Right cardiac atrium (tissue), 5 donors: ENCODE measurements at regions not wholly inside any gene's neighbourhood (a gene's known extent, or its start where the extent isn't known, plus 50 kb on each side); places are given as distances from the start of the nearest gene placed in this dataset.
A peak's percentile ranks its signal among the peaks of the same experiment; 100 is the strongest.

Source experiments
- ATAC-seq, 2 donors: fragments of 200-7000 bp; cut with Tn5 transposase; one replicate each; pipeline versions ENCODE4 v1.8.0 to v1.9.1; 2020; ENCODE audit warnings: moderate library complexity in 2 of 2, mild to moderate bottlenecking in 1 of 2
- DNase-seq, 3 donors: peaks; one replicate each; pipeline ENCODE4 v3.0.0-alpha.2; 2020
- H3K27ac ChIP-seq: one replicate; pipeline ENCODE4 v1.5.1; 2013; ENCODE audit warnings: mild to moderate bottlenecking, low read length, control low read depth, moderate library complexity
- H3K27me3 ChIP-seq: one replicate; pipeline ENCODE4 v1.6.1; 2013; ENCODE audit not compliant: control insufficient read depth, insufficient read depth
- H3K4me1 ChIP-seq: one replicate; pipeline ENCODE4 v1.6.1; 2013; ENCODE audit warnings: low read length; ENCODE audit not compliant: control insufficient read depth, insufficient read depth
- H3K4me3 ChIP-seq: one replicate; pipeline ENCODE4 v1.5.1; 2013; ENCODE audit warnings: low read length, control low read depth
- H3K9me3 ChIP-seq: one replicate; pipeline ENCODE4 v1.6.1; 2013; ENCODE audit warnings: low read length; ENCODE audit not compliant: control insufficient read depth
- WGBS: extraction: QIAGEN DNeasy Blood & Tissue Kit; methylation state at CpG from one replicate; pipeline ENCODE4 v1.1.7; 2013; 5-methylcytosine and 5-hydroxymethylcytosine counted together
- intact Hi-C, 4 donors: fragments of 100-400 bp; cut with DNase I; formaldehyde crosslinking; loops; one replicate each; pipeline versions ENCODE4 v1.11.0 to v1.14.0; 2022 to 2023
- donor health status: healthy with polysubstance abuse.
- donor health status: DM: no; HTN: yes; CAD: no.
- donor health status: DM: no; HTN: no; CAD: no.
- donor health status: DM: no; HTN: yes; CAD: no; lungs with severe emphysema.
- donor health status: DM: yes; HTN: yes; CAD: no.

DNA sequence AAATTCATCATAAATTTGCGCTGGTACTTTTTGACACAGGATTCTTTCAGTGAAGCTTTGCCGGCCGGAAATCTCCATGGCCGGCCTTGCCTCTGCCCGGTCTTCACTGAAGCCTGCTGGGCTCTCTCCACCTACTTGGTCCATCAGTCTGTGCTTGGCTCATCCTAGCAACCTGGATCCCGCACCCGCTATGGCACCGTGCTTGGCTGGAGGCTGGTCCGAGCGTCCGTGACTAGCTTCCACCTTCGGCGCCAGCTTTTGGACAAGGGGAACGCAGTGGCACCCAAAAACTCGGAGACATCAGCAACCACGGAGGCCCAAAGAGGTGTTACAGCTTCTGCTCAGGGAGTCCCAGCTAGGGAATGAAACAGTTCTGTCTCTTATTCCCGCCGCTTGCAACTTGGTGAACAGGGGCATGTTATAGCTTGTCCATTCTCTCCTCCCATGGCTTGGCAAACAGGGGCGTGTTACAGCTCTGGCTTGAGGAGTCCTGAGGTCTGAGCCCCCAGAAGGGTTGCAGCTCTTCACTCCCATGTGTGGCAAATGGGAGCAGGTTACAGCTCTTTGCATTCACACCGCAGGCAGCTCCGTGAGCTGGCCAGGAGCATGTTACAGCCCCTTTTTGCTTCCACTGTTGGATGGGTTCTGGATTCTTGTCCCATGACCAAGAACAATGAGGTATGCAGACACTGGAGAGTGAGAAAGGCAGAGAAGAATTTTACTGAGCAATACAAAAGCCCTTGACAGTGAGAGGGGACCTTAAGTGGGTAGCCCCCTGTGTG is 204.2 kb downstream of the DIPK2A start:
- WGBS: 95% methylated on average over 21 of the region's 21 CpGs
- DNase-seq (peak in 1 of 3 donors; percentile 23), ATAC-seq (no peak)
- intact Hi-C loops: no loop called here
- H3K27ac ChIP-seq: no peak overlapping the region
- no peaks in the 10 kb centered on the region for H3K4me1 ChIP-seq
- H3K4me3 ChIP-seq: no peak overlapping the region
- H3K27me3 ChIP-seq: no peaks in the 10 kb centered on the region
- H3K9me3 ChIP-seq: no peaks in the 10 kb centered on the region

DNA sequence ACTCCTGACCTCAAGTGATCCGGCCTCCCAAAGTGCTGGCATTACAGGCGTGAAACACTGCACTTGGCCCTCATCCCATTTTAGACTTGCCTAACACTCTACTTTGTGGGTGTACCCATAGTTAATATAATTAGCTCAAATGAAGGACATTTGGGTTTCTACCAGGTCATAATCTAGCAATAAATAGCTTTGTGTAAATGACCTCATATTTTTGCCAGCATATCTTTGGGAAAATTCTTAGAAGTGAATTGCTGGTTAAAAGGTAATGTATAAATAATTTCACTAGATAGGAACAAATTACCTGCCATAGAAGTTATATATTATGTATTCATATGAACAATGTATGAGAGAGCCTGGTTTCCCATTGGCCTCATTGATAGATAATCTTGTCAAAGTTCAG is 206.0 kb downstream of the DIPK2A start:
- Histone ChIP-seq H3K27me3 (no peaks in the 10 kb centered on the region), H3K4me1 (no peaks in the 10 kb centered on the region), H3K9me3 (no peaks in the 10 kb centered on the region), H3K4me3 (no peak overlapping the region), H3K27ac (no peak overlapping the region)
- no peak for ATAC-seq
- intact Hi-C loops: no loop called here
- DNase-seq: no peak
- WGBS: 87% methylated on average over 2 of the region's 2 CpGs

DNA sequence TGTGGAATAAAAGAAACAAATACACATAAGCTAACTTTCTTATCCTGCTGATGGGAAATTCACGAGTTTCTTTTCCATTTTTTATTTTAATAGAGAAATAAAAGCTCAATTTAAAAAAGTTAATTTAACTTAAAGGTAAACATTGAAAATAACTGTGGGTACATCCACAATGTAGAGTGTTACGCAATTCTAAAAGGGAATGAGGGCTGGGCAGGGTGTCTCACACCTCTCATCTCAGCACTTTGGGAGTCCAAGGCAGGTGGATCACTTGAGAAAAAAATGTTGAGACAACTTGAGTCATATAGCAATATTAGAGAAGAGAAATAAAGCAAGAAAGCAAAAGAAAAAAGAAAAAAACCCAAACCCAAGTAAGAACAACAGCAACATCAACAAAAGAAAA is 207.0 kb downstream of the DIPK2A start:
- ATAC-seq (no peak), DNase-seq (no peak)
- Histone ChIP-seq H3K9me3 (no peaks in the 10 kb centered on the region), H3K27me3 (no peaks in the 10 kb centered on the region), H3K27ac (no peak overlapping the region), H3K4me1 (no peaks in the 10 kb centered on the region), H3K4me3 (no peak overlapping the region)
- 94% methylated on average over 2 of the region's 2 CpGs for WGBS
- intact Hi-C loops: no loop called here

DNA sequence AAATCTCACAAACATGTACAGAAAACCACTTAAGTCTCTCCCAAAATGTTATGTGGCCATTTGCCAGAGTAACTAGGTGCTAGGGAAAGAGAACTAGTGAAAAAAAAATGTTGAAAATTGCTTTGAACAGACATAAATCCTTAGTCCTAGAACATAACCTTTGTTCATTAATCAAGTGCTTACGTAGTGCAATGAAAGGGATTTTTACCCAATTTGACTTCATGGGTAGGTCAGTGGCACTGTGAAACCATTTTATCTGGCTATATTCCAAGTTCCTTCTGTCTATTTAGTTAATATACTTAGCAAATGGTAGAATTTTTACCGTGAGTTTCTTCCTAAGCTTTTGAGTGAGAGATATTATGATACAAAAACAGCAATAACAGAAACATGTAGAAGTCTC is 209.4 kb downstream of the DIPK2A start:
- H3K9me3 ChIP-seq: peaks cover 2% of the 10 kb centered on the region
- intact Hi-C loops: no loop called here
- DNase-seq (no peak), ATAC-seq (no peak)
- WGBS: 72% methylated on average over 2 of the region's 2 CpGs
- no peaks in the 10 kb centered on the region for H3K4me1 ChIP-seq
- no peak overlapping the region for H3K27ac ChIP-seq
- no peaks in the 10 kb centered on the region for H3K27me3 ChIP-seq
- H3K4me3 ChIP-seq: no peak overlapping the region

DNA sequence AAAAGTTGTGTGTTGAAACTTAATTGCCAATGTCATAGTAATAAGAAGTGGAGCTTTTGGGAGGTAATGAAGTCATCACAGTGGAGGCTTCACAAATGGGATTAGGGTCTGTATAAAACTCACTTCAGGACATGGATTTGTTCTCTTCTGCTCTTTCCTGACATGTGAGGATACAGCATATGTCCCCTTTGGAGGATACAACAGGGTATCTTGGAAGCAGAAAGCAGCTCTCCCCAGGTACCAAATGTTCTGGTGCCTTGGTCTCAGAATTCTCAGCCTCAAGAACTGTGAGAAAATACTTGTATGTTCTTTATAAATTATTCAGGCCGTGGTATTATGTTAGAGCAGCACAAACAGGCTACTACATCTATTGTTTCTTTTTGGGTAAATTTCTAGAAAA is 210.9 kb downstream of the DIPK2A start:
- WGBS: 87% methylated on average over 1 of the region's 1 CpG
- intact Hi-C loops: no loop called here
- H3K9me3 ChIP-seq: peaks cover 2% of the 10 kb centered on the region
- DNase-seq (no peak), ATAC-seq (no peak)
- no peak overlapping the region for H3K27ac ChIP-seq
- H3K4me3 ChIP-seq: no peak overlapping the region
- H3K27me3 ChIP-seq: no peaks in the 10 kb centered on the region
- no peaks in the 10 kb centered on the region for H3K4me1 ChIP-seq

DNA sequence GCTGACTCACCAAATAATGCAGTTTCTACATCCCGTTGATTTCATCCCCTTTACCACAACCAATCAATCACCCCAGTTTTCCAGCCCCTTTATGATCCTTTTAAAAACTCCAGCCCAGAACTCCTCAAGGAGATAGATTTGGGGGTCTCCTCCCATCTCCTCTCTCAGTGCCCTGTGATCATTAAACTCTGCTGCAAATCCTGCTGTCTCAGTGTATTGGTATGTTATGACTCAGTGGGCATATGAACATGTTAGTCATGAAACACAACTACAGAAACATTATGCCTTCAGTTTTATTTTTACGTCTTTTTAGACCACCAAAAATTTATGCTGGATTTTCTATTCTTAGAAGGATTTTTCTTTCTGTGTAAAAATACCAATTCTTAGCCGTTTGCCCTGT is 213.7 kb downstream of the DIPK2A start:
- no peak for DNase-seq
- intact Hi-C loops: no loop called here
- H3K4me3 ChIP-seq: no peak overlapping the region
- H3K27ac ChIP-seq: no peak overlapping the region
- no peak for ATAC-seq
- peaks cover 2% of the 10 kb centered on the region for H3K9me3 ChIP-seq
- H3K4me1 ChIP-seq: no peaks in the 10 kb centered on the region
- H3K27me3 ChIP-seq: no peaks in the 10 kb centered on the region
- 93% methylated on average over 3 of the region's 3 CpGs for WGBS

DNA sequence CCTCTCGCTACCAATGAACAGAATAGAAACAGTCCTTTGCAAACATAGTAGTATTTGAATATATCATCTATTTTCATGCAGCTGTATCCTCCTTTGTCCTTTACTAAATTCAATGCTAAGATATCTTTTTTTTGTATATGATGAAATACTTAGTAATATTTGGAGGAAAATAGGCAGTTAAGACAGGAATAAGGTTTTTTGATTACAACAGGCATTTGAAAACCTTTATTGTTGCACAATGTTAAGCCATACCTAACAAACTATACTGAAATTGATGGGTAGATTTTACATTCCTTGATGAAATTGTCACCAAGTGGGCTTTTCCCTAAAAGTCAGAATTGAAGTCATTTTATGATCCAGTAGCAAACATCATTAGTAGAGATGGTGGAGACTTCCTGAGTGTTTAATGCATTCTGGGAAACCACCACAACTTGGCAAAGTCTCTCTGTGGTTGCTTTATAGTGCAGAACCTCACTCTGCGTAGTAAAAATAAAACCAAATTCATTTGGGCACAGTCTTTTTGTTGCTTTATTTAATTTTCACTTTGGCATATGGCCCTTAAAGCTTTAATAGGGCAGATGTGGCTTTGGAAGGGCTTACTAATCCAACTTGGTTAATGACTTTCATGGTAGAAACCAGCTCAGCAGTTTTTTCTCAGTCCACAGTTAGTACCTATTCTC is 216.0 kb downstream of the DIPK2A start:
- no peak for DNase-seq
- Histone ChIP-seq H3K4me1 (no peaks in the 10 kb centered on the region), H3K4me3 (no peak overlapping the region), H3K27me3 (no peaks in the 10 kb centered on the region), H3K9me3 (peaks cover 2% of the 10 kb centered on the region), H3K27ac (no peak overlapping the region)
- intact Hi-C loops: no loop called here
- ATAC-seq: no peak
- WGBS: 80% methylated on average over 2 of the region's 2 CpGs

DNA sequence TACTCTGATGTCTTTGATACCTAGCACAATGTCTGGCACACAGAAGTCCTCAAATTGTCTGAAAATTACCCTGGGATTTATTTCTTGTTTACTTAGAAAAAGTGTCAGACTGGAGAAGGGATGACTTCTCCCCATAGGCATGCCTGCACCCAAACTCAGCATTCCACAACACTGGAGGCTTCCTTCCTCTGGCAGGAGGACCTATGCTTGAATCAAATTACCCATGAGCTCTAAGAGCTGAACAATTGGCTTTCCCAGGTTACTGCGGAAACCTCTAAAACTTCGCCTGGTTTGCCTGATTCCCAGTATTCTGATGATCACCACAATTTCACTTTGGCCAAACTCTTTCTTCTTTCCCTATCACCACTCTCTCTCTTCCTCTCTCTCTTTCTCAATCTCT is 217.4 kb downstream of the DIPK2A start:
- 96% methylated on average over 2 of the region's 2 CpGs for WGBS
- DNase-seq: no peak
- no peak for ATAC-seq
- no peaks in the 10 kb centered on the region for H3K27me3 ChIP-seq
- H3K4me3 ChIP-seq: no peak overlapping the region
- peaks cover 2% of the 10 kb centered on the region for H3K9me3 ChIP-seq
- no peaks in the 10 kb centered on the region for H3K4me1 ChIP-seq
- H3K27ac ChIP-seq: no peak overlapping the region
- intact Hi-C loops: no loop called here

DNA sequence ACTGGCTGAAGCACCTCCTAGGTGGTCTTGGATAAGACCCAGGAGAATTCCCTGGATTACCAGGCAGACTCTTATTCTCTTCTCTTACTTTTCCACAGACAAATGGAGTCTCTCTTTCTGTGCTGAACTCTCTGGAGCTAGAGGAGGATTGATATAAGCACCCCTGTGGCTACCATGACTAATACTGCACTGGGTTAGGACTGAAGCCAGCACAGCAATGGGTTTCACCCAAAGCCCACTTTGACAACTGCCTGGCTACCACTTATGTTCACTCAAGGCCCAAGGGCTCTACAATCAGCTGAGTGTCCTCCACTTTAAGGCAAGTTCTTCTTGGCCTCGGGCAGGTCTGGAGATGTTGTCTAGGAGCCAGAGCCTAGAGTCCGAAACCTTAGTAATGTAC is 225.5 kb downstream of the DIPK2A start:
- no peak overlapping the region for H3K27ac ChIP-seq
- H3K4me3 ChIP-seq: no peak overlapping the region
- H3K4me1 ChIP-seq: peaks cover 1% of the 10 kb centered on the region
- DNase-seq: no peak
- H3K9me3 ChIP-seq: no peaks in the 10 kb centered on the region
- no peaks in the 10 kb centered on the region for H3K27me3 ChIP-seq
- intact Hi-C loops: no loop called here
- 97% methylated on average over 2 of the region's 2 CpGs for WGBS
- no peak for ATAC-seq

DNA sequence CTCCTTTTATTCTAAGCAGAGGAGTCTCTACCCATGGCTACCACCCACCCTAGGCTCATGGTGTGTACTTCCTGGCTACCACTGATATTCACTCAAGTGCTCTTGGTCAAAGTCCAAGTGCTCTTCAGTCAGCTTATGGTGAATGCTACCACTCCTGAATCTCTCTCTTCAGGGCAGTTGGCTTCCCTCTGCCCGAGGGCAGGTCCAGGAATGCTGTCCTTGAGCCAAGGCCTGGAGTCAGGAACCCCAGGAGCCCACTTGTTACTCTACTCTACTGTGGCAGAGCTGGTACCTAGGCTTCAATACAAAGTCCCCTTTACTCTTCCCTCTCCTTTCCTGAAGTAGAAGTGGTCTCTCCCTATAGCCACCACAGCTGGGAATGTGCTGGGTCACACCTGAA is 226.0 kb downstream of the DIPK2A start:
- ATAC-seq (no peak), DNase-seq (no peak)
- Histone ChIP-seq H3K4me1 (peaks cover 1% of the 10 kb centered on the region), H3K27ac (no peak overlapping the region), H3K9me3 (no peaks in the 10 kb centered on the region), H3K4me3 (no peak overlapping the region), H3K27me3 (no peaks in the 10 kb centered on the region)
- WGBS: 81% methylated on average over 1 of the region's 1 CpG
- intact Hi-C loops: no loop called here

DNA sequence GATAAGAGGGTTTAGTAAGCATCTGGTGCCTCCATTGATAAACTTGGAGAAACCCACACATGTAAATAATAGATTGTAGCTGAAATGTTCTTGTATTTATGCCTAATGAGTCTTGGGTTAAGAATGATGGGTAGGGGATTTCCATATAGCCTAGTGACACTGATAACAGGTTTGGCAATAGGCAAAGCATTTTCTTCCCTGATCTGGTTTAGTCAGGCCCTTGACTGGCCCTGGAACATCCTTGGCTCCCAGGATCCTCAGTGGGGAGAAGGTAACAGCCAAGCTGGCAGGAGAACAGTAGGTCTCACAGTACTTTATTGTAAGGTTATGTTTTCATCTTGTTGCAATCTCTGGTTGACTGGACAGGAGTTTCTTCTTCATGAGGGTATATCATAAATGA is 228.4 kb downstream of the DIPK2A start:
- intact Hi-C loops: no loop called here
- Histone ChIP-seq H3K27me3 (no peaks in the 10 kb centered on the region), H3K9me3 (no peaks in the 10 kb centered on the region), H3K27ac (no peak overlapping the region), H3K4me1 (peaks cover 1% of the 10 kb centered on the region), H3K4me3 (no peak overlapping the region)
- DNase-seq: no peak
- ATAC-seq: no peak
